ENCODE measurements at regions not wholly inside any gene's neighbourhood (a gene's known extent, or its start where the extent isn't known, plus 50 kb on each side); places are given as distances from the start of the nearest gene placed in this dataset.

- TF ChIP-seq CTCF (IDR thresholded peaks at IDR 0.05; ENCODE audit: low read depth, low read length), result no peak
- no peaks in the 10 kb centered on the region for H3K9me3 ChIP-seq (ENCODE audit: low read depth)
- no peak overlapping the region for H3K4me3 ChIP-seq
- no peaks in the 10 kb centered on the region for H3K27me3 ChIP-seq
- no peaks in the 10 kb centered on the region for H3K4me1 ChIP-seq (ENCODE audit: low read depth)
- no peak for DNase-seq (ENCODE audit: low read depth in 1 of 2, low spot score in 1 of 2)
- H3K27ac ChIP-seq, result no peak overlapping the region
- H3K36me3 ChIP-seq, result no peaks in the 10 kb centered on the region
Observed at GRCh38 chr16:49116873-49117272, 164.8 kb downstream of the CBLN1 start.

GRCh38 chr16:49115956-49116355, 165.7 kb downstream of the CBLN1 start:
- Histone ChIP-seq H3K4me3 (no peak overlapping the region), H3K27ac (no peak overlapping the region), H3K9me3 (ENCODE audit: low read depth) (no peaks in the 10 kb centered on the region), H3K36me3 (no peaks in the 10 kb centered on the region), H3K27me3 (no peaks in the 10 kb centered on the region), H3K4me1 (ENCODE audit: low read depth) (no peaks in the 10 kb centered on the region)
- no peak for TF ChIP-seq CTCF (IDR thresholded peaks at IDR 0.05; ENCODE audit: low read depth, low read length)
- DNase-seq (ENCODE audit: low read depth in 1 of 2, low spot score in 1 of 2), result no peak

GRCh38 chr16:49112754-49113153, 168.9 kb downstream of the CBLN1 start:
- H3K9me3 ChIP-seq (ENCODE audit: low read depth), result no peaks in the 10 kb centered on the region
- no peaks in the 10 kb centered on the region for H3K4me1 ChIP-seq (ENCODE audit: low read depth)
- TF ChIP-seq CTCF (IDR thresholded peaks at IDR 0.05; ENCODE audit: low read depth, low read length), result no peak
- H3K27me3 ChIP-seq, result no peaks in the 10 kb centered on the region
- H3K27ac ChIP-seq, result no peak overlapping the region
- no peaks in the 10 kb centered on the region for H3K36me3 ChIP-seq
- H3K4me3 ChIP-seq, result no peak overlapping the region
- no peak for DNase-seq (ENCODE audit: low read depth in 1 of 2, low spot score in 1 of 2)

GRCh38 chr16:49111351-49111750, 170.3 kb downstream of the CBLN1 start:
- Histone ChIP-seq H3K9me3 (ENCODE audit: low read depth) (no peaks in the 10 kb centered on the region), H3K27ac (no peak overlapping the region), H3K4me3 (no peak overlapping the region), H3K36me3 (no peaks in the 10 kb centered on the region), H3K27me3 (no peaks in the 10 kb centered on the region), H3K4me1 (ENCODE audit: low read depth) (no peaks in the 10 kb centered on the region)
- DNase-seq (ENCODE audit: low read depth in 1 of 2, low spot score in 1 of 2), result no peak
- TF ChIP-seq CTCF (IDR thresholded peaks at IDR 0.05; ENCODE audit: low read depth, low read length), result no peak

GRCh38 chr16:49108611-49109010, 173.0 kb downstream of the CBLN1 start:
- H3K4me3 ChIP-seq, result no peak overlapping the region
- DNase-seq (ENCODE audit: low read depth in 1 of 2, low spot score in 1 of 2), result no peak
- no peaks in the 10 kb centered on the region for H3K27me3 ChIP-seq
- no peak for TF ChIP-seq CTCF (IDR thresholded peaks at IDR 0.05; ENCODE audit: low read depth, low read length)
- no peaks in the 10 kb centered on the region for H3K4me1 ChIP-seq (ENCODE audit: low read depth)
- H3K9me3 ChIP-seq (ENCODE audit: low read depth), result no peaks in the 10 kb centered on the region
- H3K27ac ChIP-seq, result no peak overlapping the region
- H3K36me3 ChIP-seq, result no peaks in the 10 kb centered on the region

GRCh38 chr16:49103298-49103697, 178.3 kb downstream of the CBLN1 start:
- TF ChIP-seq CTCF (IDR thresholded peaks at IDR 0.05; ENCODE audit: low read depth, low read length), result no peak
- H3K27me3 ChIP-seq, result no peaks in the 10 kb centered on the region
- no peaks in the 10 kb centered on the region for H3K9me3 ChIP-seq (ENCODE audit: low read depth)
- no peak for DNase-seq (ENCODE audit: low read depth in 1 of 2, low spot score in 1 of 2)
- H3K4me1 ChIP-seq (ENCODE audit: low read depth), result no peaks in the 10 kb centered on the region
- H3K36me3 ChIP-seq, result no peaks in the 10 kb centered on the region
- H3K27ac ChIP-seq, result no peak overlapping the region
- no peak overlapping the region for H3K4me3 ChIP-seq
